Fibroblast of lung (primary cell): ENCODE measurements at regions not wholly inside any gene's neighbourhood (a gene's known extent, or its start where the extent isn't known, plus 50 kb on each side); places are given as distances from the start of the nearest gene placed in this dataset.

ENCODE experiments used
- DNase-seq, 2 donors: peaks; one replicate each; pipeline versions ENCODE4 v3.0.0 to v3.0.0-alpha.2; 2010; ENCODE audit warnings: low read depth in 2 of 2
- H2AFZ ChIP-seq: 2 replicates; pipeline ENCODE4 v1.5.1; 2012; ENCODE audit warnings: low read length, control low read depth, inconsistent platforms
- H3K27ac ChIP-seq: 2 replicates; pipeline ENCODE4 v1.5.1; 2011; ENCODE audit warnings: low read length, control low read depth; ENCODE audit not compliant: insufficient read depth
- H3K27me3 ChIP-seq: 2 replicates; pipeline ENCODE4 v1.5.1; 2011; ENCODE audit warnings: mild to moderate bottlenecking, low read length; ENCODE audit not compliant: control insufficient read depth, insufficient read depth
- H3K36me3 ChIP-seq: 2 replicates; pipeline ENCODE4 v1.5.1; 2011; ENCODE audit warnings: low read length; ENCODE audit not compliant: control insufficient read depth, insufficient read depth
- H3K4me1 ChIP-seq: 2 replicates; pipeline ENCODE4 v1.5.1; 2011; ENCODE audit warnings: low read length; ENCODE audit not compliant: control insufficient read depth, insufficient read depth; ENCODE audit errors: extremely low read depth
- H3K4me2 ChIP-seq: 2 replicates; pipeline ENCODE4 v1.5.1; 2011; ENCODE audit warnings: low read length, control low read depth; ENCODE audit not compliant: insufficient read depth; ENCODE audit errors: extremely low read depth
- H3K4me3 ChIP-seq, 4 experiments: fragments of 200-600 bp in 1 of 4; sonication (generic) in 1 of 4; replicated peaks in 1 of 4; 2 replicates each; pipeline ENCODE4 v1.5.1; 2011 to 2016; ENCODE audit warnings: low read length in 4 of 4, low read depth in 3 of 4, mild to moderate bottlenecking in 3 of 4, control low read depth in 2 of 4, inconsistent platforms in 1 of 4, mixed read lengths in 1 of 4; ENCODE audit not compliant: insufficient read depth in 1 of 4; ENCODE audit errors: control extremely low read depth in 1 of 4
- H3K79me2 ChIP-seq: 2 replicates; pipeline ENCODE4 v1.5.1; 2012; ENCODE audit warnings: mild to moderate bottlenecking, low read length, inconsistent platforms; ENCODE audit not compliant: control insufficient read depth, insufficient read depth
- H3K9ac ChIP-seq: 2 replicates; pipeline ENCODE4 v1.5.1; 2011; ENCODE audit warnings: mild to moderate bottlenecking, low read length, control low read depth; ENCODE audit not compliant: insufficient read depth
- H3K9me3 ChIP-seq: 2 replicates; pipeline ENCODE4 v1.5.1; 2012; ENCODE audit warnings: low read depth, low read length; ENCODE audit not compliant: control insufficient read depth, insufficient read depth
- H4K20me1 ChIP-seq: 2 replicates; pipeline ENCODE4 v1.5.1; 2011; ENCODE audit warnings: low read length; ENCODE audit not compliant: control insufficient read depth, insufficient read depth; ENCODE audit errors: extremely low read depth
- EZH2 ChIP-seq: IDR thresholded peaks from 2 replicates; pipeline ENCODE4 v1.5.1; 2012; ENCODE audit warnings: low read length, control low read depth, mild to moderate bottlenecking; ENCODE audit errors: missing control alignments
- TF ChIP-seq, protein P1 (sequence below), 2 donors: IDR thresholded peaks in 1 of 2; conservative IDR thresholded peaks in 1 of 2; 1 replicate in 1 of 2; 2 replicates in 1 of 2; pipeline ENCODE4 v1.5.1; 2011 to 2012; ENCODE audit warnings: low read length in 2 of 2, control low read depth in 1 of 2, inconsistent platforms in 1 of 2, low read depth in 1 of 2, mild to moderate bottlenecking in 1 of 2

GRCh38 chr20:40606660-40607059 is 82.4 kb downstream of the MAFB start:
- no peak overlapping the region for H3K9ac ChIP-seq
- H2AFZ ChIP-seq: no peak overlapping the region
- no peak for DNase-seq
- H3K4me2 ChIP-seq: no peak overlapping the region
- no peaks in the 10 kb centered on the region for H3K36me3 ChIP-seq
- H3K27me3 ChIP-seq: no peaks in the 10 kb centered on the region
- no peaks in the 10 kb centered on the region for H3K79me2 ChIP-seq
- H3K4me1 ChIP-seq: no peaks in the 10 kb centered on the region
- no peak for TF ChIP-seq EZH2
- TF ChIP-seq, protein P1, sequence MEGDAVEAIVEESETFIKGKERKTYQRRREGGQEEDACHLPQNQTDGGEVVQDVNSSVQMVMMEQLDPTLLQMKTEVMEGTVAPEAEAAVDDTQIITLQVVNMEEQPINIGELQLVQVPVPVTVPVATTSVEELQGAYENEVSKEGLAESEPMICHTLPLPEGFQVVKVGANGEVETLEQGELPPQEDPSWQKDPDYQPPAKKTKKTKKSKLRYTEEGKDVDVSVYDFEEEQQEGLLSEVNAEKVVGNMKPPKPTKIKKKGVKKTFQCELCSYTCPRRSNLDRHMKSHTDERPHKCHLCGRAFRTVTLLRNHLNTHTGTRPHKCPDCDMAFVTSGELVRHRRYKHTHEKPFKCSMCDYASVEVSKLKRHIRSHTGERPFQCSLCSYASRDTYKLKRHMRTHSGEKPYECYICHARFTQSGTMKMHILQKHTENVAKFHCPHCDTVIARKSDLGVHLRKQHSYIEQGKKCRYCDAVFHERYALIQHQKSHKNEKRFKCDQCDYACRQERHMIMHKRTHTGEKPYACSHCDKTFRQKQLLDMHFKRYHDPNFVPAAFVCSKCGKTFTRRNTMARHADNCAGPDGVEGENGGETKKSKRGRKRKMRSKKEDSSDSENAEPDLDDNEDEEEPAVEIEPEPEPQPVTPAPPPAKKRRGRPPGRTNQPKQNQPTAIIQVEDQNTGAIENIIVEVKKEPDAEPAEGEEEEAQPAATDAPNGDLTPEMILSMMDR (conservative IDR thresholded peaks at IDR 0.05 in 1 of 2, IDR thresholded peaks at IDR 0.05 in 1 of 2; ENCODE audit: low read depth in 1 of 2, low read length in 2 of 2): peak in 1 of 2 donors; percentile 14
- H3K9me3 ChIP-seq: no peaks in the 10 kb centered on the region
- no peaks in the 10 kb centered on the region for H4K20me1 ChIP-seq
- no peak overlapping the region for H3K27ac ChIP-seq
- no peak overlapping the region for H3K4me3 ChIP-seq

DNA sequence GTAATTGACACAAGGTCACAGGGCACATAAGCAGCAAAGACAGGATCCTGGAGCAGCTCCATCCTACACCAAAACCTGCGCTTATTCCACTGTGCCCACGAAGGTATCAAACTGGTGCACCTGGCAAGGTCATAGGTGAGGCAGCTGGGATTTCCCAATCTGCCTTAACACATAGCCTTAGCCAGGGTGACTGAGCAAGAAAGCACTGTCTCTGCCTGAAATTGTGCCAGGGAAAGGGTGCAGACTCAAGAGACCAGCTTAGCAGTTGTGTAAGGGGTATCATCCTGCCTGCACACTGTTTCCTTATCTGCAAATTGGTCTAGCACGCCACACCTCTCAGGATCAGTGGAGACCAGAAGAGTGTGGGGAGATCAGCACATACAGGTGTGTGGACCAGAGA is 82.8 kb downstream of the MAFB start:
- Histone ChIP-seq H2AFZ (no peak overlapping the region), H3K36me3 (no peaks in the 10 kb centered on the region), H3K4me1 (no peaks in the 10 kb centered on the region), H3K79me2 (no peaks in the 10 kb centered on the region), H3K4me3 (no peak overlapping the region), H3K9ac (no peak overlapping the region), H3K27me3 (no peaks in the 10 kb centered on the region), H3K4me2 (no peak overlapping the region), H4K20me1 (no peaks in the 10 kb centered on the region), H3K27ac (no peak overlapping the region), H3K9me3 (no peaks in the 10 kb centered on the region)
- no peak for TF ChIP-seq EZH2
- TF ChIP-seq, protein P1 (conservative IDR thresholded peaks at IDR 0.05 in 1 of 2, IDR thresholded peaks at IDR 0.05 in 1 of 2; ENCODE audit: low read depth in 1 of 2, low read length in 2 of 2): no peak
- DNase-seq: no peak

DNA sequence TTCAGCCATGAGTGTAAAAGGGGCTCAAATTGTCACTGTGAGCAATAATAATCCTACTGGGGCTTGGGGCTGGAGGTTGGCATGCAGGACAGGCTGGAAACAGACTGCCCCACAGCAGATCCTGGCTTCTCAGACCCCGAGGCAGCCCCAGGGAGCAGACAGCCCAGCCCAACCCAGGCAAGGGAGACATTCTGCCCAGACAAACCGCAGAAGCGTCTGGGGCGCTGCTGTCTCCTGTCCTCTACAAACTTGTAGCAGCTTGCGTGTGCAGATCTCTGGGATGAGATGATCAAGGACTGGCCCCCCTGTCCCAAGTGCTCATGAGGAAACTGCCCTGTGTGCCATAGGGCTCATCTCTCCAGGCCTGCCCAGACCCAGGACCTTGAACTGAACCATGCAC is 84.6 kb downstream of the MAFB start:
- no peak overlapping the region for H3K9ac ChIP-seq
- TF ChIP-seq EZH2: no peak
- TF ChIP-seq, protein P1 (conservative IDR thresholded peaks at IDR 0.05 in 1 of 2, IDR thresholded peaks at IDR 0.05 in 1 of 2; ENCODE audit: low read depth in 1 of 2, low read length in 2 of 2): no peak
- no peaks in the 10 kb centered on the region for H3K4me1 ChIP-seq
- no peak overlapping the region for H3K27ac ChIP-seq
- H3K27me3 ChIP-seq: no peaks in the 10 kb centered on the region
- no peaks in the 10 kb centered on the region for H4K20me1 ChIP-seq
- no peak overlapping the region for H3K4me2 ChIP-seq
- H3K4me3 ChIP-seq: no peak overlapping the region
- no peak overlapping the region for H2AFZ ChIP-seq
- no peaks in the 10 kb centered on the region for H3K9me3 ChIP-seq
- DNase-seq: no peak
- no peaks in the 10 kb centered on the region for H3K79me2 ChIP-seq
- H3K36me3 ChIP-seq: no peaks in the 10 kb centered on the region
